Gastrocnemius medialis (tissue), 4 donors: ENCODE measurements at regions not wholly inside any gene's neighbourhood (a gene's known extent, or its start where the extent isn't known, plus 50 kb on each side); places are given as distances from the start of the nearest gene placed in this dataset.

Experiments used
- POLR2A ChIP-seq, 2 donors: fragments of 450-650 bp; IDR thresholded peaks; one replicate each; pipeline ENCODE4 v1.6.1; 2017; ENCODE audit warnings: antibody characterized with exemption in 2 of 2, mild to moderate bottlenecking in 2 of 2, moderate library complexity in 2 of 2
- TF ChIP-seq, protein P1 (sequence below), 5 experiments: fragments of 450-650 bp in 3 of 5; fragments of 200-600 bp in 2 of 5; sonication (generic) in 2 of 5; IDR thresholded peaks in 4 of 5; conservative IDR thresholded peaks in 1 of 5; 1 replicate in 4 of 5; 2 replicates in 1 of 5; pipeline ENCODE4 v1.5.1; 2016 to 2019; ENCODE audit warnings: antibody characterized with exemption in 5 of 5, mild to moderate bottlenecking in 3 of 5, moderate library complexity in 3 of 5

DNA sequence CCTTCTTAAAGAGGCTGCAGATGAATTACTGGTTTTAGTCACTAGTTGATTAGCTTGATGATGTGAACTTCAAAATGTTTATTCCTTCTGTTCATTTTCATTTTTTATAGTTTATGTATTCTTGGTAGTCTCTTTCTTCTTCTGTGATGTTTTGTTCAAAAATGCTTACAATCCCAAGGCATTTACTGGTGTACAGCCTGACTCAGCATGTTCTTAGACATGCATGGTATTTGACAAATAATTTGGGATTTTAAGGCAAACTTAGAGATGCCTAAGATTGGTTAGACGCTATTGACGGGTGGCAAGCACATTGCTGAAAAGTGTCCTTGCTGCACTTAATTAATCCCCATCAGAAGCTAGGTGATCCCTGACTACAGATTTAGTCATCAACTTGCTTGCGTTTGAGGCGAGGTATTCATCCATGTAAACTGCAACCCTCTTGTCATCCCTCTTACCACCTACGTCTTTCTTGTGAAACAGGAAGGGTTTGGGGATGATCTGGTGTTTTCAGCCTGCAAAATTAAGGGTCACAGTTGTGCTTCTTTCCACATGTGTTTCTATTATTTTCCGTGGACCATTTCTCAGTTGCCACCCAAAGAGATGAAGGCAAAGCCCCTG is 331.8 kb downstream of the DKK2 start:
- TF ChIP-seq, protein P1, sequence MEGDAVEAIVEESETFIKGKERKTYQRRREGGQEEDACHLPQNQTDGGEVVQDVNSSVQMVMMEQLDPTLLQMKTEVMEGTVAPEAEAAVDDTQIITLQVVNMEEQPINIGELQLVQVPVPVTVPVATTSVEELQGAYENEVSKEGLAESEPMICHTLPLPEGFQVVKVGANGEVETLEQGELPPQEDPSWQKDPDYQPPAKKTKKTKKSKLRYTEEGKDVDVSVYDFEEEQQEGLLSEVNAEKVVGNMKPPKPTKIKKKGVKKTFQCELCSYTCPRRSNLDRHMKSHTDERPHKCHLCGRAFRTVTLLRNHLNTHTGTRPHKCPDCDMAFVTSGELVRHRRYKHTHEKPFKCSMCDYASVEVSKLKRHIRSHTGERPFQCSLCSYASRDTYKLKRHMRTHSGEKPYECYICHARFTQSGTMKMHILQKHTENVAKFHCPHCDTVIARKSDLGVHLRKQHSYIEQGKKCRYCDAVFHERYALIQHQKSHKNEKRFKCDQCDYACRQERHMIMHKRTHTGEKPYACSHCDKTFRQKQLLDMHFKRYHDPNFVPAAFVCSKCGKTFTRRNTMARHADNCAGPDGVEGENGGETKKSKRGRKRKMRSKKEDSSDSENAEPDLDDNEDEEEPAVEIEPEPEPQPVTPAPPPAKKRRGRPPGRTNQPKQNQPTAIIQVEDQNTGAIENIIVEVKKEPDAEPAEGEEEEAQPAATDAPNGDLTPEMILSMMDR (IDR thresholded peaks at IDR 0.05 in 4 of 5, conservative IDR thresholded peaks at IDR 0.05 in 1 of 5): no peak
- no peak for TF ChIP-seq POLR2A (IDR thresholded peaks at IDR 0.05)
